Endodermal cell (in vitro differentiated cells): ENCODE measurements at regions not wholly inside any gene's neighbourhood (a gene's known extent, or its start where the extent isn't known, plus 50 kb on each side); places are given as distances from the start of the nearest gene placed in this dataset.

Source experiments
- DNase-seq: peaks from one replicate; pipeline ENCODE4 v3.0.0-alpha.2; 2017
- H3K27ac ChIP-seq: 2 replicates; pipeline ENCODE4 v1.5.1; 2013; ENCODE audit warnings: mild to moderate bottlenecking, low read depth, low read length, moderate library complexity
- H3K27me3 ChIP-seq: 2 replicates; pipeline ENCODE4 v1.6.1; 2013; ENCODE audit warnings: mild to moderate bottlenecking, low read length, moderate library complexity; ENCODE audit not compliant: insufficient read depth, control insufficient read depth, poor library complexity, severe bottlenecking
- H3K36me3 ChIP-seq: 2 replicates; pipeline ENCODE4 v1.7.0; 2013; ENCODE audit warnings: mild to moderate bottlenecking, low read length, moderate library complexity; ENCODE audit not compliant: control insufficient read depth, insufficient read depth
- H3K4me1 ChIP-seq: one replicate; pipeline ENCODE4 v1.7.0; 2013; ENCODE audit warnings: low read length; ENCODE audit not compliant: control insufficient read depth, insufficient read depth
- H3K4me3 ChIP-seq: 2 replicates; pipeline ENCODE4 v1.5.1; 2013; ENCODE audit warnings: mild to moderate bottlenecking, low read length, moderate library complexity
- H3K9ac ChIP-seq: 2 replicates; pipeline ENCODE4 v1.6.1; 2013; ENCODE audit warnings: mild to moderate bottlenecking, low read length, moderate library complexity; ENCODE audit not compliant: poor library complexity, severe bottlenecking; ENCODE audit errors: extremely low read depth
- H3K9me3 ChIP-seq: 2 replicates; pipeline ENCODE4 v1.6.1; 2013; ENCODE audit warnings: mild to moderate bottlenecking, low read length, moderate library complexity; ENCODE audit not compliant: control insufficient read depth
- H3K27ac Mint-ChIP-seq: 2 replicates; pipeline ENCODE4 v1.8.0; 2020; ENCODE audit warnings: mixed read lengths
- H3K27me3 Mint-ChIP-seq: 2 replicates; pipeline ENCODE4 v1.8.0; 2021; ENCODE audit warnings: mild to moderate bottlenecking, mixed read lengths; ENCODE audit not compliant: insufficient read depth
- H3K36me3 Mint-ChIP-seq: 2 replicates; pipeline ENCODE4 v1.8.0; 2020; ENCODE audit warnings: low read depth, mixed read lengths
- H3K4me1 Mint-ChIP-seq: 2 replicates; pipeline ENCODE4 v1.8.0; 2020; ENCODE audit warnings: mixed read lengths
- H3K4me3 Mint-ChIP-seq: 2 replicates; pipeline ENCODE4 v1.8.0; 2020; ENCODE audit warnings: mild to moderate bottlenecking, moderate library complexity, mixed read lengths
- H3K9me3 Mint-ChIP-seq: 2 replicates; pipeline ENCODE4 v1.8.0; 2020; ENCODE audit warnings: mild to moderate bottlenecking, mixed read lengths
- CTCF ChIP-seq: fragments of 200-600 bp; sonication (generic); conservative IDR thresholded peaks from 2 replicates; pipeline ENCODE4 v1.5.0; 2021; ENCODE audit warnings: antibody characterized with exemption, mild to moderate bottlenecking
- WGBS, 2 experiments: methylation state at CpG; one replicate each; pipeline versions ENCODE4 v1.1.5 to v1.1.7; 2013; ENCODE audit warnings: missing lambda C conversion rate in 2 of 2, mixed read lengths in 1 of 2; ENCODE audit not compliant: insufficient coverage in 1 of 2, insufficient read length in 1 of 2; 5-methylcytosine and 5-hydroxymethylcytosine counted together

- Mint-ChIP-seq H3K36me3 (no peaks in the 10 kb centered on the region), H3K9me3 (peaks cover 14% of the 10 kb centered on the region), H3K27me3 (peaks cover 6% of the 10 kb centered on the region), H3K4me3 (no peak overlapping the region), H3K4me1 (peaks cover 15% of the 10 kb centered on the region), H3K27ac (no peak overlapping the region)
- Histone ChIP-seq H3K9ac (no peak overlapping the region), H3K27ac (no peak overlapping the region), H3K9me3 (no peaks in the 10 kb centered on the region), H3K27me3 (no peaks in the 10 kb centered on the region), H3K36me3 (no peaks in the 10 kb centered on the region), H3K4me3 (no peak overlapping the region), H3K4me1 (no peaks in the 10 kb centered on the region)
- TF ChIP-seq CTCF: no peak
- 93 to 94% methylated on average over 17 to 23 of the region's 23 CpGs for WGBS, 2 experiments
- peak; percentile 29 for DNase-seq
Measured at GRCh38 chr14:101497684-101498525, 63.4 kb upstream of the DIO3 start.

GRCh38 chr14:101498526-101498860, 62.8 kb upstream of the DIO3 start:
- 90% methylated on average over 6 of the region's 6 CpGs; no CpG with 5 or more reads in 1 of the 2 experiments for WGBS, 2 experiments
- Mint-ChIP-seq H3K4me1 (peaks cover 15% of the 10 kb centered on the region), H3K36me3 (no peaks in the 10 kb centered on the region), H3K27me3 (peaks cover 8% of the 10 kb centered on the region), H3K4me3 (no peak overlapping the region), H3K27ac (no peak overlapping the region), H3K9me3 (peaks cover 11% of the 10 kb centered on the region)
- no peak for TF ChIP-seq CTCF
- Histone ChIP-seq H3K9me3 (no peaks in the 10 kb centered on the region), H3K27ac (no peak overlapping the region), H3K4me1 (no peaks in the 10 kb centered on the region), H3K9ac (no peak overlapping the region), H3K27me3 (no peaks in the 10 kb centered on the region), H3K36me3 (no peaks in the 10 kb centered on the region), H3K4me3 (no peak overlapping the region)
- DNase-seq: no peak

- no peaks in the 10 kb centered on the region for H3K27me3 ChIP-seq
- H3K4me3 Mint-ChIP-seq: no peak overlapping the region
- H3K9ac ChIP-seq: no peak overlapping the region
- no peak overlapping the region for H3K27ac Mint-ChIP-seq
- DNase-seq: no peak
- no peak overlapping the region for H3K27ac ChIP-seq
- no peak for TF ChIP-seq CTCF
- peaks cover 12% of the 10 kb centered on the region for H3K9me3 Mint-ChIP-seq
- no peaks in the 10 kb centered on the region for H3K4me1 ChIP-seq
- peaks cover 15% of the 10 kb centered on the region for H3K4me1 Mint-ChIP-seq
- no peaks in the 10 kb centered on the region for H3K36me3 Mint-ChIP-seq
- H3K36me3 ChIP-seq: no peaks in the 10 kb centered on the region
- no peaks in the 10 kb centered on the region for H3K9me3 ChIP-seq
- no peak overlapping the region for H3K4me3 ChIP-seq
- H3K27me3 Mint-ChIP-seq: peaks cover 11% of the 10 kb centered on the region
- 83 to 89% methylated on average over 9 to 11 of the region's 11 CpGs for WGBS, 2 experiments
Measured at GRCh38 chr14:101499080-101499479, 62.2 kb upstream of the DIO3 start.
